Liver (tissue), 7 donors: ENCODE measurements at regions not wholly inside any gene's neighbourhood (a gene's known extent, or its start where the extent isn't known, plus 50 kb on each side); places are given as distances from the start of the nearest gene placed in this dataset.

ENCODE experiments used
- DNase-seq: peaks from one replicate; pipeline ENCODE4 v3.0.0-alpha.2; 2017; ENCODE audit warnings: low spot score
- H3K27ac ChIP-seq, 2 donors: one replicate each; pipeline ENCODE4 v1.7.0; 2013; ENCODE audit warnings: inconsistent platforms in 2 of 2, low read length in 2 of 2, control low read depth in 1 of 2, low read depth in 1 of 2, mild to moderate bottlenecking in 1 of 2
- H3K27me3 ChIP-seq, 4 donors: one replicate each; pipeline versions ENCODE4 v1.6.1 to v1.7.0; 2013; ENCODE audit warnings: low read length in 3 of 4, inconsistent platforms in 1 of 4, mild to moderate bottlenecking in 1 of 4, moderate library complexity in 1 of 4; ENCODE audit not compliant: control insufficient read depth in 4 of 4, insufficient read depth in 4 of 4
- H3K36me3 ChIP-seq, 4 donors: one replicate each; pipeline versions ENCODE4 v1.6.1 to v1.7.0; 2013; ENCODE audit warnings: low read length in 3 of 4, mild to moderate bottlenecking in 3 of 4, low read depth in 1 of 4, moderate library complexity in 1 of 4; ENCODE audit not compliant: control insufficient read depth in 4 of 4, insufficient read depth in 3 of 4
- H3K4me1 ChIP-seq, 4 donors: one replicate each; pipeline versions ENCODE4 v1.6.1 to v1.7.0; 2013; ENCODE audit warnings: low read length in 3 of 4, mild to moderate bottlenecking in 3 of 4, moderate library complexity in 1 of 4; ENCODE audit not compliant: control insufficient read depth in 4 of 4, insufficient read depth in 4 of 4
- H3K4me3 ChIP-seq, 3 donors: one replicate each; pipeline versions ENCODE4 v1.6.1 to v1.7.0; 2013; ENCODE audit warnings: low read length in 3 of 3, control low read depth in 1 of 3, low read depth in 1 of 3, mild to moderate bottlenecking in 1 of 3
- H3K9ac ChIP-seq, 2 donors: one replicate each; pipeline ENCODE4 v1.7.0; 2013; ENCODE audit warnings: low read length in 2 of 2, mild to moderate bottlenecking in 2 of 2, moderate library complexity in 2 of 2, control low read depth in 1 of 2, low read depth in 1 of 2
- H3K9me3 ChIP-seq, 4 donors: one replicate each; pipeline versions ENCODE4 v1.6.1 to v1.7.0; 2013; ENCODE audit warnings: low read length in 3 of 4; ENCODE audit not compliant: control insufficient read depth in 4 of 4
- EGR1 ChIP-seq, 2 donors: IDR thresholded peaks; 2 replicates each; pipeline ENCODE4 v1.6.1; 2016 to 2018; ENCODE audit warnings: antibody characterized with exemption in 2 of 2, low read depth in 2 of 2
- FOXA2 ChIP-seq: IDR thresholded peaks from 2 replicates; pipeline ENCODE4 v1.6.1; 2016; ENCODE audit warnings: antibody characterized with exemption
- HNF4A ChIP-seq, 2 donors: conservative IDR thresholded peaks; 2 replicates each; pipeline ENCODE4 v1.6.1; 2016; ENCODE audit warnings: antibody characterized with exemption in 2 of 2, mild to moderate bottlenecking in 2 of 2
- HNF4G ChIP-seq: IDR thresholded peaks from 2 replicates; pipeline ENCODE4 v1.6.1; 2016; ENCODE audit warnings: antibody characterized with exemption
- JUND ChIP-seq, 2 donors: IDR thresholded peaks; 2 replicates each; pipeline ENCODE4 v1.6.1; 2016; ENCODE audit warnings: antibody characterized with exemption in 2 of 2
- NR2F2 ChIP-seq: IDR thresholded peaks from 2 replicates; pipeline ENCODE4 v1.6.1; 2016; ENCODE audit warnings: antibody characterized with exemption
- RAD21 ChIP-seq, 2 donors: IDR thresholded peaks; 2 replicates each; pipeline ENCODE4 v1.6.1; 2016; ENCODE audit warnings: antibody characterized with exemption in 2 of 2, mild to moderate bottlenecking in 2 of 2
- REST ChIP-seq: IDR thresholded peaks from 2 replicates; pipeline ENCODE4 v1.6.1; 2016; ENCODE audit warnings: antibody characterized with exemption, mild to moderate bottlenecking
- SP1 ChIP-seq: IDR thresholded peaks from 2 replicates; pipeline ENCODE4 v1.6.1; 2018; ENCODE audit warnings: antibody characterized with exemption, mild to moderate bottlenecking
- TAF1 ChIP-seq: conservative IDR thresholded peaks from 2 replicates; pipeline ENCODE4 v1.6.1; 2016; ENCODE audit warnings: antibody characterized with exemption, mild to moderate bottlenecking
- YY1 ChIP-seq: IDR thresholded peaks from 2 replicates; pipeline ENCODE4 v1.6.1; 2016; ENCODE audit warnings: antibody characterized with exemption, mild to moderate bottlenecking
- ZBTB33 ChIP-seq: IDR thresholded peaks from 2 replicates; pipeline ENCODE4 v1.6.1; 2016; ENCODE audit warnings: antibody characterized with exemption
- WGBS: extraction: QIAGEN DNeasy Blood & Tissue Kit; methylation state at CpG from one replicate; pipeline ENCODE4 v1.1.7; 2013; 5-methylcytosine and 5-hydroxymethylcytosine counted together
- TF ChIP-seq, protein P1 (sequence below): IDR thresholded peaks from 2 replicates; pipeline ENCODE4 v1.6.1; 2016; ENCODE audit warnings: antibody characterized with exemption
- TF ChIP-seq, protein P2 (sequence below): IDR thresholded peaks from 2 replicates; pipeline ENCODE4 v1.6.1; 2016; ENCODE audit warnings: antibody characterized with exemption
- donor health status: healthy.
- donor health status: healthy.
- donor health status: healthy.
- donor health status: healthy.

- H3K36me3 ChIP-seq = no peaks in the 10 kb centered on the region
- H3K27me3 ChIP-seq = peaks cover 0 to 5% (median 0%) of the 10 kb centered on the region in 4 donors
- TF ChIP-seq SP1 = no peak
- TF ChIP-seq, protein P1, sequence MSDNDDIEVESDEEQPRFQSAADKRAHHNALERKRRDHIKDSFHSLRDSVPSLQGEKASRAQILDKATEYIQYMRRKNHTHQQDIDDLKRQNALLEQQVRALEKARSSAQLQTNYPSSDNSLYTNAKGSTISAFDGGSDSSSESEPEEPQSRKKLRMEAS = no peak
- no peak for TF ChIP-seq NR2F2
- TF ChIP-seq FOXA2 = no peak
- no peak for TF ChIP-seq YY1
- TF ChIP-seq ZBTB33 = no peak
- TF ChIP-seq HNF4A (conservative IDR thresholded peaks at IDR 0.05) = no peak
- no peak for TF ChIP-seq REST
- TF ChIP-seq EGR1 (IDR thresholded peaks at IDR 0.05; ENCODE audit: low read depth in 2 of 2) = no peak
- H3K9ac ChIP-seq = no peak overlapping the region
- no peak overlapping the region for H3K4me3 ChIP-seq
- no peak overlapping the region for H3K27ac ChIP-seq
- WGBS = 77% methylated on average over 6 of the region's 6 CpGs
- H3K9me3 ChIP-seq = no peaks in the 10 kb centered on the region
- DNase-seq = no peak
- no peaks in the 10 kb centered on the region for H3K4me1 ChIP-seq
Measured at GRCh38 chr21:35360870-35361570, 311.9 kb upstream of the RUNX1 start.

DNA sequence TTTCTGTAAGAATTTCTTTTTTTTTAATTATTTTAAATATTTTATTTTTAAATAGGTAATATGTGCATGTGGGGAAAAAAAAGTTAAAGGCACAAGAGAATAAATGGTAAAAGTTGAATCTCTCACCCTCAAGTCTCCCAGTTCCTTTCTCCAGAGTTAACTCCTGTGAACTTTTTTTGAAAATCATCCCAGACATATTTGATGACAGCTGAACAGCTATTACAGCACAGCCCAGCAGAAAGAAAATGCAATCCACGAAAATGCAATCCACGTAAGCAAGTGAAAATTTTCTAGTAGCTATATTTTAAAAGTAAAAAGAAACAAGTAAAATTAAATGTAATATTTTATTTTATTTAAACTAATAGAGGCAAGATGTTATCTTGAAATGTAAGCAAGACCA, 310.0 kb upstream of the RUNX1 start:
- H3K4me1 ChIP-seq = no peaks in the 10 kb centered on the region
- DNase-seq = no peak
- no peaks in the 10 kb centered on the region for H3K9me3 ChIP-seq
- no peaks in the 10 kb centered on the region for H3K36me3 ChIP-seq
- 79% methylated on average over 2 of the region's 2 CpGs for WGBS
- H3K4me3 ChIP-seq = no peak overlapping the region
- TF ChIP-seq NR2F2 (no peak), FOXA2 (no peak)
- TF ChIP-seq, protein P1 = no peak
- no peak overlapping the region for H3K9ac ChIP-seq
- H3K27me3 ChIP-seq = peaks cover 0 to 5% (median 2%) of the 10 kb centered on the region in 4 donors
- H3K27ac ChIP-seq = no peak overlapping the region

DNA sequence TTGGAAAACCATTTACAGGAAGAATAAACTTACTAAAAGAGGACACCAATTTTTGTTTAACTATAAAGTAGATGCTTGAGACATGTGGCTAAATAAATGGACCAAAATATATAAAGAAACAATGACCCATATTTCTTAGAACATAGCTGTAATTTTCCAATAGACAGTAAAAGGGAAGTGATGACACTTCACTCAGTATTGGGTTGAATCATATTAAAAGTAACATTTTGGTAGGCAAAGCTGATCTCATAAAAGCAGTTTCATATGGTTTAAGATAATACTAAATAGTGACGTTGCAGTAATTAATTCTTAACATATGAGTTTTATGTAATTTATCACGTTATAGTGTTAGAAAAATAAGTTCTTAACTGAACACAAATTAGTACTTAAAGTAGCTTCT, 308.9 kb upstream of the RUNX1 start:
- Histone ChIP-seq H3K27me3 (peaks cover 0 to 5% (median 2%) of the 10 kb centered on the region in 4 donors), H3K9me3 (no peaks in the 10 kb centered on the region), H3K9ac (no peak overlapping the region), H3K4me3 (no peak overlapping the region), H3K27ac (no peak overlapping the region), H3K4me1 (no peaks in the 10 kb centered on the region), H3K36me3 (no peaks in the 10 kb centered on the region)
- WGBS = 64% methylated on average over 2 of the region's 2 CpGs
- no peak for DNase-seq
- TF ChIP-seq EGR1 (IDR thresholded peaks at IDR 0.05; ENCODE audit: low read depth in 2 of 2) (no peak), HNF4G (no peak), REST (no peak), JUND (IDR thresholded peaks at IDR 0.05) (no peak), ZBTB33 (no peak), FOXA2 (no peak), TAF1 (no peak), RAD21 (IDR thresholded peaks at IDR 0.05) (no peak)
- TF ChIP-seq, protein P2, sequence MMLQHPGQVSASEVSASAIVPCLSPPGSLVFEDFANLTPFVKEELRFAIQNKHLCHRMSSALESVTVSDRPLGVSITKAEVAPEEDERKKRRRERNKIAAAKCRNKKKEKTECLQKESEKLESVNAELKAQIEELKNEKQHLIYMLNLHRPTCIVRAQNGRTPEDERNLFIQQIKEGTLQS = no peak
- TF ChIP-seq, protein P1 = no peak
